Mesothelial cell of epicardium (in vitro differentiated cells): ENCODE measurements at regions not wholly inside any gene's neighbourhood (a gene's known extent, or its start where the extent isn't known, plus 50 kb on each side); places are given as distances from the start of the nearest gene placed in this dataset.

Experiments used
- DNase-seq, 2 experiments: peaks; one replicate each; pipeline ENCODE4 v3.0.0; 2021; ENCODE audit warnings: low spot score in 2 of 2; ENCODE audit not compliant: unreplicated experiment in 2 of 2
- H3K27ac Mint-ChIP-seq: 2 replicates; pipeline ENCODE4 v1.8.0; 2021; ENCODE audit warnings: mixed read lengths
- H3K27me3 Mint-ChIP-seq: 2 replicates; pipeline ENCODE4 v1.8.0; 2021; ENCODE audit warnings: low read depth, mixed read lengths
- H3K36me3 Mint-ChIP-seq: 2 replicates; pipeline ENCODE4 v1.8.0; 2021; ENCODE audit warnings: mixed read lengths
- H3K4me1 Mint-ChIP-seq: 2 replicates; pipeline ENCODE4 v1.8.0; 2021; ENCODE audit warnings: mixed read lengths
- H3K4me3 Mint-ChIP-seq: 2 replicates; pipeline ENCODE4 v1.8.0; 2021; ENCODE audit warnings: mild to moderate bottlenecking, moderate library complexity, mixed read lengths
- H3K9me3 Mint-ChIP-seq: 2 replicates; pipeline ENCODE4 v1.8.0; 2021; ENCODE audit warnings: mixed read lengths
- CTCF ChIP-seq: fragments of 200-600 bp; sonication (generic); IDR thresholded peaks from one replicate; pipeline ENCODE4 v1.5.0; 2021; ENCODE audit warnings: antibody characterized with exemption; ENCODE audit not compliant: unreplicated experiment

DNA sequence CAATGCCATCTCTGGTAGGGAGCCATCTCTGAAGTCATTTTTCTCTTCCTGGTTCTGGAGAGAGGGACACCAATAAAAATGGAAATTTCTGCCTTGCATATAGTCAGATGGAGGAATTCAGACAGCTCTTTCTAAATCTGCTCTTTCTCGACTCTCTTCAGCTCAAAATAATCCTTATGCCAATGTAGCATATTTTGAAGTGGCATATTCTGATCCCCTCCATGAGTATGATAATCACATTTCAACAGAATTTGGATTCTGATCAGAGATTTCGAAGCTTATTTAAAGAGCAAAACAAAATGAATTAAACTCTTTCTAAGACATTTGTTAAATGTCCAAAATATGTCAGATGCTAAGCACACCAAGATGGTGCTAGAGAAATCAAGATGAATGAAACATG, 267.1 kb upstream of the BTBD3 start:
- no peak for DNase-seq
- Mint-ChIP-seq H3K36me3 (no peaks in the 10 kb centered on the region), H3K4me1 (peaks cover 5% of the 10 kb centered on the region), H3K9me3 (peaks cover 7% of the 10 kb centered on the region), H3K4me3 (no peak overlapping the region), H3K27me3 (no peaks in the 10 kb centered on the region), H3K27ac (no peak overlapping the region)
- TF ChIP-seq CTCF, result no peak

DNA sequence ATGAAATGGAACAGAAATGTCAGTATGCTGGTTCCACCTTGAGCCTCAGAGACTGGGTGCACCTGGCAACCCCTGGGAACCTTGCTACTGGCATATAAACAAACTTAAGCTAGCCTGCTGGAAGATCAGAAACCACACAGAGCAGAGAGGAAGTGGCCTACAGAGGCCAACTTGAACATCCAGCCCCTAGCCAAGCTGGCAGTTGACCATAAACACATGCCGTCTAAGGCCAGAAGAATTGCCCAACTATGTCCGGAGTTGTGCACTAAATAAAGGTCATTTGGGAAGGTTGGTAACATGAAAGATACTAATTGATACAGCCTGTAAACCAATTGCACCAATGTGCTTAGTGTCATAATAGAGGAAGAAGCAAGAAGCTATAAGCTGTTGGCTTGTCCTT, 266.6 kb upstream of the BTBD3 start:
- peaks cover 8% of the 10 kb centered on the region for H3K4me1 Mint-ChIP-seq
- H3K27ac Mint-ChIP-seq, result no peak overlapping the region
- peaks cover 7% of the 10 kb centered on the region for H3K9me3 Mint-ChIP-seq
- TF ChIP-seq CTCF, result no peak
- no peak for DNase-seq
- H3K4me3 Mint-ChIP-seq, result no peak overlapping the region
- H3K36me3 Mint-ChIP-seq, result no peaks in the 10 kb centered on the region
- H3K27me3 Mint-ChIP-seq, result no peaks in the 10 kb centered on the region

GRCh38 chr20:11651647-11652046, 266.0 kb upstream of the BTBD3 start:
- DNase-seq, result no peak
- Mint-ChIP-seq H3K4me1 (peaks cover 8% of the 10 kb centered on the region), H3K36me3 (no peaks in the 10 kb centered on the region), H3K9me3 (peaks cover 7% of the 10 kb centered on the region), H3K27ac (no peak overlapping the region), H3K27me3 (no peaks in the 10 kb centered on the region), H3K4me3 (no peak overlapping the region)
- no peak for TF ChIP-seq CTCF

DNA sequence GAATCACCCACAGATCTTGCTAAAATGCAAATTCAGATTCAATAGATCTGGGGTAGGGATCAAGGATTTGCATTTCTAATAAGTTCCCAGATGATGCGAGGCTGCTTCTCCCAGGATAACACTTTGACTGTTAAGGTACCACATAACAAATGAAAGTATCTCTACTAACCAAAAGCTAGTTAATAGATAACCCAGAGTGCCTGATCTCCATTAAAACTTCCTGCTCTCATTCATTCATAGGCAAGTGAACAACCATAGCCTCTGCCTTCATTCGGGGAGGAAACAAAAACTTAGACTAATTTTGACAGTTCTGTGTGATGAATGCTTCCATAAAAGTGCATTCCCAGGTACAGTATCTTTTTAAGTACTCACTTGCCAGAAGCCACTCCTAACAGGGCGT, 265.6 kb upstream of the BTBD3 start:
- no peak for TF ChIP-seq CTCF
- Mint-ChIP-seq H3K4me1 (peaks cover 8% of the 10 kb centered on the region), H3K9me3 (peaks cover 7% of the 10 kb centered on the region), H3K27ac (no peak overlapping the region), H3K4me3 (no peak overlapping the region), H3K36me3 (no peaks in the 10 kb centered on the region), H3K27me3 (no peaks in the 10 kb centered on the region)
- DNase-seq, result no peak

- Mint-ChIP-seq H3K4me3 (no peak overlapping the region), H3K27me3 (no peaks in the 10 kb centered on the region), H3K4me1 (peaks cover 8% of the 10 kb centered on the region), H3K36me3 (no peaks in the 10 kb centered on the region), H3K27ac (no peak overlapping the region), H3K9me3 (peaks cover 7% of the 10 kb centered on the region)
- TF ChIP-seq CTCF, result no peak
- DNase-seq, result no peak
Observed at GRCh38 chr20:11654766-11655165, 262.9 kb upstream of the BTBD3 start.

- TF ChIP-seq CTCF, result no peak
- H3K36me3 Mint-ChIP-seq, result no peaks in the 10 kb centered on the region
- H3K9me3 Mint-ChIP-seq, result peaks cover 6% of the 10 kb centered on the region
- peaks cover 6% of the 10 kb centered on the region for H3K4me1 Mint-ChIP-seq
- no peak overlapping the region for H3K4me3 Mint-ChIP-seq
- no peak for DNase-seq
- H3K27me3 Mint-ChIP-seq, result no peaks in the 10 kb centered on the region
- H3K27ac Mint-ChIP-seq, result no peak overlapping the region
Observed at GRCh38 chr20:11660673-11661072, 257.0 kb upstream of the BTBD3 start.
